ENCODE measurements at regions not wholly inside any gene's neighbourhood (a gene's known extent, or its start where the extent isn't known, plus 50 kb on each side); places are given as distances from the start of the nearest gene placed in this dataset.

- Histone ChIP-seq H3K9me1 (replicated peaks; ENCODE audit: control insufficient read depth, extremely low read depth, insufficient read depth, low read length) (no peaks in the 10 kb centered on the region), H3K4me2 (ENCODE audit: insufficient read depth, low read length) (no peak overlapping the region), H2AFZ (ENCODE audit: low read depth, low read length) (no peak overlapping the region), H3K9ac (replicated peaks; ENCODE audit: extremely low read depth, insufficient read depth, low read length) (no peak overlapping the region), H3K4me3 (replicated peaks in 1 of 3; ENCODE audit: insufficient read depth in 1 of 3, low read depth in 1 of 3, low read length in 3 of 3) (no peak overlapping the region), H3K79me2 (ENCODE audit: control insufficient read depth, insufficient read depth, low read length) (no peaks in the 10 kb centered on the region), H4K20me1 (replicated peaks; ENCODE audit: control insufficient read depth, extremely low read depth, insufficient read depth, low read length) (no peaks in the 10 kb centered on the region), H3K27ac (ENCODE audit: insufficient read depth, low read depth, low read length) (no peak overlapping the region), H3K4me1 (ENCODE audit: control insufficient read depth, extremely low read depth, insufficient read depth, low read length) (no peaks in the 10 kb centered on the region), H3K36me3 (ENCODE audit: control insufficient read depth in 2 of 2, extremely low read depth in 1 of 2, insufficient read depth in 2 of 2, low read length in 2 of 2) (no peaks in the 10 kb centered on the region), H3K9me3 (replicated peaks; ENCODE audit: control insufficient read depth, insufficient read depth, low read length) (no peaks in the 10 kb centered on the region), H3K27me3 (ENCODE audit: control insufficient read depth in 2 of 2, insufficient read depth in 2 of 2, low read length in 2 of 2) (no peaks in the 10 kb centered on the region)
- CTCF ChIA-PET, result no interaction called here
- dilution Hi-C loops (cut with MboI; ENCODE audit: extremely low pct_ligation_motif_present, low sequenced_read_pairs) (no loop called here), intact Hi-C loops (cut with micrococcal nuclease) (no loop called here)
- TF ChIP-seq GATA2 (IDR thresholded peaks at IDR 0.05; ENCODE audit: insufficient read depth, insufficient read length, low read depth, low read length), result no peak
- no peak for TF ChIP-seq POLR2A (IDR thresholded peaks at IDR 0.05; ENCODE audit: low read depth, low read length)
- no peak for TF ChIP-seq POLR2AphosphoS5 (IDR thresholded peaks at IDR 0.05; ENCODE audit: insufficient read depth, low read depth, low read length)
- no peak for TF ChIP-seq FOS (IDR thresholded peaks at IDR 0.05; ENCODE audit: borderline replicate concordance, insufficient read depth, low read length)
- no peak for TF ChIP-seq MAX (IDR thresholded peaks at IDR 0.05; ENCODE audit: insufficient read depth, insufficient read length)
- no peak for TF ChIP-seq JUN (IDR thresholded peaks at IDR 0.05; ENCODE audit: borderline replicate concordance, insufficient read depth, insufficient read length, low read depth)
- no peak for TF ChIP-seq EZH2 (IDR thresholded peaks at IDR 0.05; ENCODE audit: borderline replicate concordance, low read depth, low read length, severe bottlenecking)
- TF ChIP-seq CTCF (IDR thresholded peaks at IDR 0.05; ENCODE audit: extremely low read depth in 1 of 2, insufficient read depth in 1 of 2, low read depth in 1 of 2, low read length in 2 of 2), result no peak
- no peak for TF ChIP-seq MYC (IDR thresholded peaks at IDR 0.05; ENCODE audit: low read depth, low read length)
- FAIRE-seq (no peak), DNase-seq (ENCODE audit: low read depth, low spot score) (no peak)
- POLR2A ChIA-PET, result no interaction called here
- no TSS peak for BruUV-seq (replicated peaks)
Measured at GRCh38 chr3:182046166-182046764, 334.5 kb downstream of the SOX2 start.
